ENCODE measurements at regions not wholly inside any gene's neighbourhood (a gene's known extent, or its start where the extent isn't known, plus 50 kb on each side); places are given as distances from the start of the nearest gene placed in this dataset.

GRCh38 chr7:45391618-45392451, 182.3 kb upstream of the ADCY1 start:
- intact Hi-C loops (cut with DNase I), result no loop called here

DNA sequence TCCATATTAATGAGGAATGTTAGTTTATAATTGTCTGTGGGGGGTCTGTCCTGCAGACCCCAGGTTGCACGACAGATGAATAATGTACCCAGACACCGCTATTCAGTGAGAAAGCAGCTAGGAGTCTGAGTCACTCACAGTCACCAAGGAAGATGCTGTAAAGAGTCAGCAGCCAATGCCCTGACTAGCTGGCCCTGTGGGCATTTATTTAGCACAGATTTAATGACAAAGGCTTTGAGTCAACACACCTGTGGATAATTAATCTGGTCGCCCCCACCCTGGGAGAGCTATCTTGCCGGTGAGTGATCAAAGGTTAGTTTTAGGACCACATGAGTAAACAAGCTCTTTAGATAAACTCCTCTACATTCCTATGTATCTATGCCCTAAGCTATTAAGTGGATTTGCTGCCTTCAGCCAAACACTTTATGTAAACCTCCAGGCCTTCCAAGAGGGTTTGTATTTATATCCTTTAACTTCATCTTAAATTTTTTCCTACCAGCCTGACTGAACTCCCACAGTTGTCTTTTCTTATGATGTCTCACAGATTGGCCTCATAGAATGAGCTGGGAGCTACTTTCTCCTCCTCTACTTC, 180.0 kb upstream of the ADCY1 start:
- intact Hi-C loops (cut with DNase I), result no loop called here
- DNase-seq, result no peak

More at GRCh38 chr7:45391618-45392451, 182.3 kb upstream of the ADCY1 start:
- no peak for DNase-seq

- DNase-seq, result no peak
- intact Hi-C loops (cut with DNase I), result no loop called here
Measured at GRCh38 chr7:45399069-45399468, 175.1 kb upstream of the ADCY1 start.

- intact Hi-C loops (cut with DNase I), result no loop called here
- no peak for DNase-seq
Measured at GRCh38 chr7:45400680-45401079, 173.5 kb upstream of the ADCY1 start.

DNA sequence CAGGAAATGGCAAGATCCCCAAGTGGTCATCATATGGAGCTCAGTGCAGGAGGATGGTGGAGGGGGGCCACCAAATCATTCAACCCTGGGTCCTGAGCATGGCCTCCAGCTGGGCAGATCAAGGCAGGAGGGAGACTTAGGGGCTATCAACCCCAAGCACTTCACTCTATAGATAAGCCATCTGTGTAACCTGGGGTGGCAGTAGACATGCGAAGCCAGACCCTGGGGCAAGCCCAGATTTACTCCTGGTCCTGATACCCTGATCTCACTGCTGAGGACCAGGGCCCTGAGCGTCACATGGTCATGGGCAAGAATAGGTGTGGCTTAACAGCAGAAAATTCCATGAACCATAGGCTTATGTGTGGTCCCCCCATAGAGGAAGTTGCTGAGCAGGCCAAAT, 173.0 kb upstream of the ADCY1 start:
- intact Hi-C loops (cut with DNase I), result no loop called here
- DNase-seq, result no peak

GRCh38 chr7:45401851-45402250, 172.3 kb upstream of the ADCY1 start:
- no peak for DNase-seq
- intact Hi-C loops (cut with DNase I), result no loop called here

DNA sequence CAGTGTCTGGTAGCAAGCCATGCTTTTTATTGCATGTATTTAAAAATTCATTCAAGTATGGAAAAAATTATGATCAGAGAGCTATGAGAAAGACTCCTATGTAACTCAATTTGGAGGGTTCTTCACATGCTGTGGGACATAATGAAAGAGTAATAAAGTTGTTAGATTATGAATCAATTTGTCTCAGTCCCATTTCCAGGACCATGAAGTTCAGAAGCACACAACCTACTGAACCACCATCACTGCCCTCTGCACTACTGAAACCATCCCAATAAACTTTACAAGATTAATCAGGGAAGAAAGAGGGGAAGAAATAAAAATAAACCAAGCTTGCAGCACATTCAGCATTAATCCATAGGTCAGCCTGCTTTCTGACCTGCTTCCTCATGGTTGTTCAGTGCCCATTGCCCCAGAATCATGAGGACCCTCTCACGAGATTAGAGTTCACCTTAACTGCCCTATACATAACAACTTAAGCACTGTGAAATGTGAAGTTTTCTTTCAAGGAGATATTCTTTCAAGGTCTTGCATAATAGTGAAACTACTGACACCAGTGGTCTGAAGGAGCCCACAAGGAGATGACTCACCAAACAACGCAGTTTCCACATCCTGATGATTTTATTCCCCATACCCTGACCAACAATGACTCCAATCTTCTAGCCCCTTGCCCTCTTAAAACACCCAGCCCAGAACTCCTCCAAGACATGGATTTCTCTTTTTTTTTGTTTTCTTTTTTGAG, 171.5 kb upstream of the ADCY1 start:
- intact Hi-C loops (cut with DNase I), result no loop called here
- DNase-seq, result no peak

- intact Hi-C loops (cut with DNase I), result no loop called here
- no peak for DNase-seq
Measured at GRCh38 chr7:45404622-45405021, 169.5 kb upstream of the ADCY1 start.

DNA sequence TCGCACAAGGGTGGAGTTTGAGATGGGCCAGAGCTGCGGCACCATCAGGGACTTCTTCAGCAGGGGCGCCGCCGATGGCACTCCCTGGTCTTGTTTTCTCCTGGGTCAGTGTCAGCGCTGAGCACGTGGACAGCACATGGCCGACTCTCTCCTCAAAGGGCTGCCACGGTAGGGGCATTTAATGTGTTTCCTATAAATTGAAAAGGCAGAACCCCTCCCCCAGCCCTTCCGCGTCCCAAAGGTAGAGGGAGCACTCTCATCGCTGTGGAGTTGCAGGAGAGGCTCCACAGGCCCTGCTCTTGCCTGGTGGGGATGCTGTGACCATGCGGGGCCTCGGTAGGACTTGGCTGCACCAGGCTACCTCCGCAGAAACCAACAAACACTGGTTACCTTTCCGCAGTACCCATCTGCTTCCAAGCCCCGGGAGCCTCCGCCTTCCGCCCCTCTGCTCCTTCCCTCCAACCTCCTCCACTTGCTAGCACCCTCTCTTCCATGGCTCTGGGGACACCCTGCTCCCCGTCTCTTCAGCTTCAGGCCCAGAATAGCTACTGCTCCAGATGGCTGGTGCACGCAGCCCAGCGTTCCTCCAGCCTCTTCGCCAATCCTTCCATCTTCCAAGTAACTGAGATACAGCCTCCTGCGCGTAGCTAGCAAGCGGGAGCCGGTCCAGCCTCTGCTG, 166.3 kb upstream of the ADCY1 start:
- DNase-seq, result no peak
- intact Hi-C loops (cut with DNase I), result no loop called here

DNA sequence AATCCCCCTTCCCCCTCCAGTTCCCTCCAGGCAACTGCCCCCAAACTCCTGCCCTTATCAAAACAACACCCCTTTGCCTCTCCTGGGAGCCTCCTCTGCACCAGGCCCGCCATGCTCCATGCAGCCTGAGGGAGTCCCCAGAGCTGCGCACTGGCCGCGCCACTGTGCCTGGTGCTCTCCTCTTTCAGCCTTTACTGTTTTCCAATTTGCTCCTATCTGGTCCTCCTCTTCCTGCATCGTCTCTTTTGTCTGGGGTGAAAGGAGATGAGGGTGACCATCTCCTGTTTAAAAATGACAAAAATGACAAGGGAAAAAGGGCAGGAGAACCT, 165.8 kb upstream of the ADCY1 start:
- DNase-seq, result no peak
- intact Hi-C loops (cut with DNase I), result no loop called here

DNA sequence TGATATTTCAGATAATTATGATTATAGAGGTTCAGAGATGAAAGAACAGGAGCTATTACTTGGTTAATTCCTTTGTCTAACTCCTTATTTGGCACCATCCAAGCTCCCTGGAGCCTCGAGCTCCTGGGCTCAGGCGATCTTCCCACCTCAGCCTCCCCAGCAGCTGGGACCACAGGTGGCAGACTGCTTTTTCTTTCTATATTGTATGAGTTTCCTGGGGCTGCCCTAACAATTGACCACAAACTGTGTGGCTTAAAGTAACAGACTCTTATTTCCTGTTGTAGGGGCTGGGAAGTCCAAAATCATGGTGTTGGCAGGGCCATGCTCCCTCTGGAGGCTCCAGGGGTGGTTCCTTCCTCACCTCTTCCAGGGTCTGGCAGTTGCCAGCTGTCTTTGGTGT, 163.3 kb upstream of the ADCY1 start:
- intact Hi-C loops (cut with DNase I), result no loop called here
- DNase-seq, result no peak

DNA sequence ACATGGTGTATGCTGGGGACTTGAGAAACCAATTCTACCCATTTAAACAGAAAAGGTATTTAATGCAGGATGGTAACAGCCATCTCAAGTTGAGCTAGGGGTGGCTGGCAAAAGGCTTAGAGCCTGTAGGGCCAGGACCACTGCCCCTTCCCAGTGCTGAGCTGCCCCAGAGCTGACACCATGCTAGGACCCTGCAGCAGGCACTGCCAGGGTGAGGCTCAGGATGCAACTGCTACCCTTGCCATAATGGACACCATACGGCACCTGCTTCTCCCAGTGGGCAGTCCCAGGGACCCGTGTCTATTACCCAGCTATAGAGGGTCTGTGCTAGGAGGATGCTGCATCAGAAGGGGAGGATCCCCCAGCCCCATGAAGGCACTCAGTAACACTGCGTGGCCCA, 160.7 kb upstream of the ADCY1 start:
- DNase-seq, result no peak
- intact Hi-C loops (cut with DNase I), result no loop called here

DNA sequence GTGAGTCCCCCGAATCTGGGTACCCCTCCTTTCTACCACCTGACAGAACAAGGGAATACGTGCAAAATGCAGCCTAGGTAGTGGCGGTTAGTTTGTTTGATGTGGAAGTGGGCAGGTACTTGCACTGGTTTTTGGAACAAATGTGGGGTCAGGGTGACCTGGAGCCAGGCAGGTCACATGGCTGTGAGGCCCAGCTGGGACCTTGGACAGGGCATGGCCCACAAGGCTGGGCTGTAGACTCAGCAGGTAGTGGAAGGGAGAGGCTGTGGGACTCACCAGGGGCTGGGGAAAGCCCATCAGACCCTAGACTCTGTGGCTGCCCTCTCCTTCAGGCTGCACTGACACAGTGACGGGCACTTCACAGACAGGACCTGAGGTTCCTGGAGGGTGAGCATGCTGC, 159.9 kb upstream of the ADCY1 start:
- intact Hi-C loops (cut with DNase I), result no loop called here
- DNase-seq, result no peak

GRCh38 chr7:45415265-45415664, 158.9 kb upstream of the ADCY1 start:
- DNase-seq, result no peak
- intact Hi-C loops (cut with DNase I), result no loop called here

DNA sequence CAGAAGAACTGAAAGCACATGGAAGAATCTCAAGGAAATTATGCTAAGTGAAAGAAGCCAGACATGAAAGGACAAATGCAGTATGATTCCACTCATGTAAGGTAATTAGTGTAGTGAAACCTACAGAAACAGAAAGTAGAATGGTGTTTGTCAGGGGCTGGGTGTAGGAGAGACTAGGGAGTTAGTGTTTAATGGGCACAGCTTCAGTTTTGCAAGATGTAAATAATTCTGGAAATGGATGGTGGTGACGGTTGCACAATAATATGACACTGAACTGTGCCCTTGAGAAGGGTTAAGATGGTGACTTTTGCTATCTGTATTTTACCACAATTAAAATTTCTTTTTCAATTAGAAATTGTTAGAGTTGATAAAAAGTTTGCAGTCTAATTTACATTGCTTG, 157.3 kb upstream of the ADCY1 start:
- intact Hi-C loops (cut with DNase I), result no loop called here

DNA sequence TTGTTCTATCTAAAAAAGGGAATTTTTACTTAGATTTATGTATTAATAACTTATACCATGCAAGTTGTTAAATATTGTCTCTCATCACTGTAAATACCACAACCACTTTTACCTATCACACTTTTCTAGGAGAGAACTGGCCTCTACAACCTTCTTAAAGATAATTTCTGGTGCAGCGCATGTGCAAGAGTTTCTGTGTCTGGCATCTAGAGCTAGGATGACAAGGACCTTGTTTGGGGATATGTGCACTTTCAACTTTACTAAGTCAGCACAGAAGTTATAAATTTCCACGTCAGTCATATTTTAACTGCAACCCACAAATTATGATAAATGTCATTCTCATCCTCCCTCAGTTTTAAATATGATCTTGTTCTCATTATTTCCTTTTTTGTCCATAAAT, 156.9 kb upstream of the ADCY1 start:
- DNase-seq, result no peak
- intact Hi-C loops (cut with DNase I), result no loop called here

More for the DNA sequence above, 157.3 kb upstream of the ADCY1 start:
- DNase-seq, result no peak

DNA sequence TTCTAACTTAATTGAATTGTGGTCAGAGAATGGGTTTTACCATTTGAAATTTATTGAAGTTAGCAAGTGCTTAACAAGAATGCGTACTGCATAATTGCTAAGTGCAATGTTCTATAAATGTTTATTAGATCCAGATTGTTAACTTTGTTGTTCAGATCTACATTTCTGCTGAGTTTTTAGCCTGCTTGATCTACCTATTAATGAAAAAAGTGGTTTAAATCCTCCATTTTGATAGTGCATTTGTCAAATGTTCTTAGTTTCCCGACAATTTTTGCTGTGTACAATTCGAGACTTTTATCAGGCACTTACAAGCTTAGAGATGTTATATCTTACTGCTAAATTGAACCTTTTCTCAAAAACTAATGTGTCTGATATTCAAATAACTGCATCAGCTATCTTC, 156.4 kb upstream of the ADCY1 start:
- DNase-seq, result no peak
- intact Hi-C loops (cut with DNase I), result no loop called here

GRCh38 chr7:45420843-45421495, 153.2 kb upstream of the ADCY1 start:
- intact Hi-C loops (cut with DNase I), result no loop called here
- no peak for DNase-seq

DNA sequence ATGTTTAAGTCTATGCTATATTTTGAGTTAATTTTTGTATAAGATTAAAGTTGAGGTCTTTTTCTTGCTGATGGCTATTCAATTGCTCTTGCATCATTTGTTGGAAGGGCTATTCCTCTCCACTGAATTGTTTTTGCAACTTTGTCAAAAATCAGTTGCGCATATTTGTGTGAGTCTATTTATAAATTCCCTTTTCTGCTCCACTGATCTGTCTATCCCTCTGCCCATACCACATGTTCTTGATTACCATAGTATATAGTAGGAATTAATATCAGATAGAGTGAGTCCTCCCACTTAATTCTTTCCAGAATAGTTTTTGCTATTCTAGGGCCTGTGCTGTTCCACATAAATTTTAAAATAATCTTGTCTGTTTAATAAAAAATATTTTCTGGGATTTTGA, 152.4 kb upstream of the ADCY1 start:
- intact Hi-C loops (cut with DNase I), result no loop called here

GRCh38 chr7:45430397-45430796, 143.8 kb upstream of the ADCY1 start:
- DNase-seq, result no peak
- intact Hi-C loops (cut with DNase I), result no loop called here

More for the DNA sequence above, 152.4 kb upstream of the ADCY1 start:
- no peak for DNase-seq
